ENCODE measurements at regions not wholly inside any gene's neighbourhood (a gene's known extent, or its start where the extent isn't known, plus 50 kb on each side); places are given as distances from the start of the nearest gene placed in this dataset.

- TF ChIP-seq CTCF (IDR thresholded peaks at IDR 0.05) (no peak), HDAC2 (IDR thresholded peaks at IDR 0.05) (no peak), USF2 (IDR thresholded peaks at IDR 0.05) (no peak), REST (IDR thresholded peaks at IDR 0.05) (no peak), RNF2 (IDR thresholded peaks at IDR 0.05; ENCODE audit: borderline replicate concordance, low read depth) (no peak), POLR2AphosphoS2 (conservative IDR thresholded peaks at IDR 0.05; ENCODE audit: low read length) (no peak), RAD21 (conservative IDR thresholded peaks at IDR 0.05 in 1 of 2, IDR thresholded peaks at IDR 0.05 in 1 of 2) (no peak), POLR2A (IDR thresholded peaks at IDR 0.05; ENCODE audit: low read length) (no peak)
Measured at GRCh38 chr2:18501729-18502128, 58.7 kb downstream of the RDH14 start.
